ENCODE measurements at regions not wholly inside any gene's neighbourhood (a gene's known extent, or its start where the extent isn't known, plus 50 kb on each side); places are given as distances from the start of the nearest gene placed in this dataset.
"Not testable (repeated sequence)": the region's sequence is repeated elsewhere in the genome, so short reads cannot be mapped to it uniquely, and the experiment has no call there.

DNA sequence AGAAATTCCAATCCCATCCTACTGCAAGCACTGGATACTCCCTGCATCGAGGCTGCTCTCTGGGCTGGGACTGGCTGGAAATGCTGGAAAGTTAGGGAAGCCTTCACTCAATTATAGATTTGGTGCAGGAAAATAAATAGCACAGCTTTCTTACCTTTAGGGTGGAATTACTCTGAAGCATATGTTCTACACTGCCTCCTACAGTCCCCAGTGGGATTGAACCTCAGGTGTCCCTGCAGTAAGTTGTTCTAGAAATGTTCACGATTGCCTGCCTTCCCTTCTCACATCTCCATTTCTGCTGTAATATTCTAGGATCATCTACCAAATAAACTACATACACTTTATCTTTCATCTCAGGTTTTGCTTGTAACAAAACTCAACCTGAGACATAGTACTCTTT is 536.7 kb upstream of the LMCD1 start:
- 65 to 83% (median 81%) methylated on average over 2 of the region's 2 CpGs for WGBS, 3 donors
- no peak overlapping the region for H3K27ac ChIP-seq (ENCODE audit: low read depth, low read length)

DNA sequence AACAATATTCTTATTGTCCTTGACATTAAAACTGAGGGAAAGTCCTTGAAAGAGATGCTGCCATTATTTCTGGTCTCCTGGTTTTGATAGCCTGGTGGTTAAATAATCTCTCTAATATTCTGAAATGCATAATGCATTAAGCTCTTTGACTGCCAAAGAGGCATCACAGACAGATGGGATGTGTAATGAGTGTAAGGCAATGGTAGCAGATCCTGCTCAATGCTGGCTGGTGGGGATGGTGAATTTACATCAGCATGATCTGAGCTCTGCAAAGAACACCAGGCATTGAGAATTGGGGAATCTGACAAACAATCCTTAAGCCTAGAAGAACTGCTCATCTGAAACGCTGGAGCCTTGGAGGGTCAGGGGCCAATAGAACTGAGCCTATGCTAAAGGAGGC is 528.6 kb upstream of the LMCD1 start:
- 46 to 75% (median 53%) methylated on average over 1 of the region's 1 CpG for WGBS, 3 donors
- H3K27ac ChIP-seq (ENCODE audit: low read depth, low read length) = no peak overlapping the region

DNA sequence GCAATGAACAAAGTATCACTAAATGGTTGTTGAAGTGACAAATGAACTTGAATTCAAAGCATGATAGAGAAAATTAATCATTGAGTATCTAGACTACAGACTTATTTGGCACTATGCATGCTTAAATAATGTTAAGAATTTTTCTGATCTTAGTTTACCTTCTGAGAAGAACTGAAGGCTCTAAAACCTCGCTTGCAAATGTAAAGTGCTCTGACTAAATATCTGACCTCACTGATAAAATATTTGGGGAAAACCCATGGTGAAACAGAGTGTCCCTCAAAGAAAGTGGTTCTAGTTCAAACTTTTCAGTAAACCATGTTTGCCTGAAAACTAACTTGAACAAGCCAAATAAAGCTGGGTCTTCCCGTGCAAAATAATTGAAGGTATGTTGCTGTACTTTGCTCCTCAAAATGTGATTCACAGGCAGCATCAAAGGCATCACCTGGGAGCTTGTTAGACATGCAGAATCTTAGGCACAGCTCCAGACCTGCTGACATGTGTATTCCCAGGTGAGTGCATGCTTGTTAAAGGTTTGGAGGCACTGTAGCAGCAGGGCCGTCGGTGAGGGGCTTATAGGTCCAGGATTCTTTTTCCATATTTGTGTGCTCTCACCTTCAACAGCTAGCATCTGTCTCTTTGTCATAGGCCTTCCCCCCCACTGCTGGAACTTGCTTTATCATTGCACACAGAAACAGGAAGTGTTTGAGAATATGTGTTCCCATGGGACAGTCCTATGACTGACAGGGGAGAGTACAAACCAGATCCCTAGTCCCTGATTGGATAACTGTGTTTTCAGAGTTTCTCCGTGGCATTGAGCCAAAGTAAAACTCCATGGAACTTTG is 524.2 kb upstream of the LMCD1 start:
- WGBS, 3 donors = 53 to 67% (median 56%) methylated on average over 5 of the region's 5 CpGs
- H3K27ac ChIP-seq (ENCODE audit: low read depth, low read length) = no peak overlapping the region

DNA sequence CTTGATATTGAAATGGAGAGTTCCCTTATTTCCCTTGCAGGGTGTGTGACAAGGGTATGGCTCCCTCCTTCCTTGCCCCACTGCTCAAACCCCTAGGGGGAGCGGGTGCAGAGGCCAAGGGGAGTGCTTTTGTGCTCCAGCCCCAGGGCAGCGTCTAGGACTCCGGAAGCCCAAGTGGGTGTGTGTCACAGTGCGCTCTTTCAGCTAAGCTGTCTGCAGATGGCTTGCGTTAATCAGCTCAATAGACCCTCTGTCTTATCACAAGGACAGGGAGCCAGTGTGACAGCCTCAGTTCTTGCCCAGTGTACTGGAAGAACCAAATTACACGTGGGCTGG is 523.6 kb upstream of the LMCD1 start:
- WGBS, 3 donors = 55 to 75% (median 71%) methylated on average over 6 of the region's 6 CpGs
- no peak overlapping the region for H3K27ac ChIP-seq (ENCODE audit: low read depth, low read length)

DNA sequence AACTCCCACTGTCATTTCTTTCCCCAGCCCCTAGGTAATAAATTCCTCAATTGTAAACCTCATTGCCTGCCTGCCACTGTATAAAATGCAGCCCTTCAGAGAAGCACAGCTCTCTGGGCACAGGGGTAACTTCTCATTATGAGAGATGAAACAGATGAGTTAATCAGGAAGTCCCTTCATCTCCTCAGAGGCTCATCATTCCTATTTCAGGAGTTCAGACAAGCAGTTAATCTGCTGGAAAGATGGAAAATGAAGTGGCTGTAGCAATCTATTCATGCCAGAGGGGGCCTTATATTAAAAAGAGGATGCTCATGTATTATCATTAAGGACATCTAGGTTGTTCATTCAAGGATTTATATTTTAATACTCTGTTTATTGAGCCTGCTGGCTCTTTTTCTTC is 519.5 kb upstream of the LMCD1 start:
- H3K27ac ChIP-seq (ENCODE audit: low read depth, low read length) = no peak overlapping the region

DNA sequence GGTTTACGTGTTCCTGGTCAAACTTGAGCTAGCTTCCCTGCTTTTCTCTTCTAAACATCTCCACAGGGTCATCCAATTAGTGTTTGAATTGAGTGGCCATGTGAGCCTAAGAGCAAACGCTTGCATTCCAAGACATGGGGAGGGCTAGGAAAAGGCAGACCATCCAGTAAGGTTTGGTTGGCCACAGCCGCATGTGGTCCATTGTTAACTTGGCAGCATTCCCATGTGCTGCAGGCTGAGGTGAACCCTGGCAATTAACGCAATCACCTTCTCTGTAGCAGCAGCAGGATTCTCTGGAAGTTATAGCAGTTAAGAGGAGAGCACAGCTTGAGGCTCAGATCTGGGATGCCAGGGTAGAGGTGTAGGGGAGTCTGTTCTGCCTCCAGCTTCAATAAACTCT is 502.2 kb upstream of the LMCD1 start:
- WGBS, 3 donors = 30 to 67% (median 51%) methylated on average over 4 of the region's 4 CpGs
- no peak overlapping the region for H3K27ac ChIP-seq (ENCODE audit: low read depth, low read length)

DNA sequence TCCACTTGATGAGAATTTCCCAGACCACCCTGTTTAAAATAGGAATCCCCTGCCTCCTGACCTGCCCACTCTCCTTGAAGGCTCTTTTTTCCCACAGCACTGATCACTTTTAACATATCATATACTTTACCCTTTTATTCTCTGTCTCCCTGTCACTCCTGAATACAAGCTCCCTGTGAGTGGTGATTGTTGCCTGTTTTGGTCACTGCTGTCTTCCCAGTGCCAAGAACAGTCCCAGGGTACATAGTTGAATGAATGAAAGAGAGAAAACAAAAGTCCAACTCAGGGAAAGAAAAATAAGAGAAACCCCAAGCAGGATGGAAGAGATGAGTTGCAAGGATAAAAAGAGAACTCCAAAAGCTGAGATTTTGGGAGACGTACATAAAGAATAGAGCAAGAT is 500.3 kb upstream of the LMCD1 start:
- H3K27ac ChIP-seq (ENCODE audit: low read depth, low read length) = no peak overlapping the region
- 32 to 88% (median 41%) methylated on average over 1 of the region's 1 CpG for WGBS, 3 donors

DNA sequence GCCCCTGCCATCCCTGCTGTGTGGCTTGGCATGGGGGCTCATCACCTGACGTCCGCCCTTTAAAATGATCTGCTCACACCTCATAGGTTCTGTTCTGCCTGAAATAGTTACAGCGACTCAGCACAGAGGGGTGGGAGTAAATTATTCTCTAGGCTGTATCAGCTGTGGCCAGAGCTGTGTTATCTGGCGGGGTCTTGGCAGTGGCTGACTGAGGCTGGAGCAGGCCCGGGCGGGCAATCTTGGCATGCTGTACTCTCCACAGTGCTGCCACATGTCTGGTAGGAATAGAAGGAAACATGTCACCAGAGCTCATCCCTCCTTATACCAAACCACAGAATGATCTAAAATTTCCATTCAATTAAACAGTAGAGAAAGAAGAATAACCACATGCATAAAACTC is 499.9 kb upstream of the LMCD1 start:
- H3K27ac ChIP-seq (ENCODE audit: low read depth, low read length) = no peak overlapping the region
- WGBS, 3 donors = 64 to 73% (median 71%) methylated on average over 6 of the region's 6 CpGs

DNA sequence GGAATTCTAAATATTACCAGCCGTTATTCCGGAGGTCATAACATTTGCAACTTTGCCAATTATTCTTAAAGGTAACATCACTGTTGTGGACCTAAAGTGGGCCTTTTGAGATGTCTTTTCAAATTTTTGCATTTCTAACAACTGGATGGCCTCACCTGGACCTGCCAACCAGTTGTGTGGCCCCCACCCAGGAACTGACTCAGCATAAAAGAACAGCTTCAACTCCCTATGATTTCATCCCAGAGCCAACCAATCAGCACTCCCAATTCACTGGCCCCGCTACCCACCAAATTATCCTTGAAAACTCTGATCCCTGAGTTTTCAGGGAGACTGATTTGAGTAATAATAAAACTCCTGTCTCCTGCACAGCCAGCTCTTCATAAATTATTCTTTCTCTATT is 489.7 kb upstream of the LMCD1 start:
- WGBS, 3 donors = 82 to 93% (median 93%) methylated on average over 3 of the region's 3 CpGs
- H3K27ac ChIP-seq (ENCODE audit: low read depth, low read length) = no peak overlapping the region

DNA sequence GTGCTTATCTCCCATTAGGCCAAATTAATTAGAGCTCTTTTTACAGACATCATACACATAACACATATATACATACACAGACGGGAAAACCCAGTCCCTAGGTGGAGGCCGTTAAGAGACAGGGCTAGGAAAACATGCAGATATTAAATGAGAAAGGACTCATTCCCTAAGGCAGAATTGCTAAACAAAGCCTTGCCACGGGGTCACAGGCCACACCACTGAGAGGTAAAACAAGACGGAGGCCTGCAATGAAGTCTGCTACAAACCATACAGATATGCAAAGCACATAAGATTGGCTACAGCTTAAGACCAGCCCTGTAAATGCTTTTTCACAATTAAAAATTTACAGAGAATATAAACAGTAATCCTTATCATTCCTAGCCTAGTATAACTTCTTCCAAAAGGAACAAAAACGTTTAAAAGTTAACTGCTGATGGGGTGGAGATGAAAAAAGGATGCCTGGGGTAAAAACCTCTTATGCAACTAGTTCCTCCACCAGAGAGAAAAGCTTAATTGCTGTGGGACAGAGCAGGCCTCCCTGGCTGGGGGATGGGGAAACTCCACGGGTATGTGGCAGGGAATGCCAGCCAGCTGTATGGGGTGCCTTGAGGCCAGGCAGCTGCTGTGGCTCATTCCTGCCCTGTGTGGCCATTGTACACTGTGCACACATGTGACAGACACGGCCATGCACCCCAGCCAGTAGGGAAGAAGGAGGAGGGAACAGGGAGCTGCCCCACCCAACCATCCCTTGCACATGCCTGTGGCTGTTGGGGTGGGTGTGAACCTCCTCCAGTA is 481.4 kb upstream of the LMCD1 start:
- 58 to 67% (median 65%) methylated on average over 7 of the region's 7 CpGs for WGBS, 3 donors
- no peak overlapping the region for H3K27ac ChIP-seq (ENCODE audit: low read depth, low read length)

DNA sequence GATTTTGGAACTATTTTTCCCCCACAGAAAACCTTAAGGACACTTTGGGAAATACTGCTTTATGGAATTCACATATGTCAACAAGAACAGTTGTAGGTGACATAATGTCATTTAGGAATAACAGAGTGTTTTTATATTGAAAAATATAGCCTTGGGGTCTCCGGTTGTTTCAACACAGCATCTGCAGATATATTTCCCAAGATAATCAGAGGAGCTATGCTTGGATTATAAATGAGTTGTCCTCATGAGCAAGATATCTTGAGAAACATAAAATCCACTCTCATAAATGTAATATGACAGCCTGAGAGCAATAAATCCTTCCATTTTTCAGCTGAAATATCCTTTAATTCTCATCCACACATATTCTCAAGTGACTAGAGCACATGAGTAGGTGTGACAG is 473.7 kb upstream of the LMCD1 start:
- WGBS, 3 donors = 30 to 78% (median 74%) methylated on average over 1 of the region's 1 CpG
- no peak overlapping the region for H3K27ac ChIP-seq (ENCODE audit: low read depth, low read length)

DNA sequence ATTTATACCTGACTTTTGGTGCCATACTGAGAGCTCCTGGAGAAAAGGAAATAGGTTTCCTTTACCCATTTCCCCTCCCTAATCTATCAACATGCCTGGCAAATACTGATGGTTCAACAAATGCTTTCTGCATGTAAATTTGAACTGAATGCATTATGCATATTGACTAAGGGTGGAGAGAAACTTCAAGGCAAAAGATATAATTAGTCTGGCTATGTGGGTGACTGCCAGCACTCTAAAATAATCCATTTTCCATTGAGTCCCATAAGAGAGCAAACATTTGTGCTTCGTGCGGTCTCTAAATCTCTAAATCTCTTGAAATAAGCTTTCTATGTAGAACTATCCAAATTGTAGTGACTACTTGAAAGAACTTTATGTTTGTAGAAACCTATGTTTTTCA is 451.3 kb upstream of the LMCD1 start:
- WGBS, 3 donors = 74 to 90% (median 77%) methylated on average over 2 of the region's 2 CpGs
- H3K27ac ChIP-seq (ENCODE audit: low read depth, low read length) = no peak overlapping the region

DNA sequence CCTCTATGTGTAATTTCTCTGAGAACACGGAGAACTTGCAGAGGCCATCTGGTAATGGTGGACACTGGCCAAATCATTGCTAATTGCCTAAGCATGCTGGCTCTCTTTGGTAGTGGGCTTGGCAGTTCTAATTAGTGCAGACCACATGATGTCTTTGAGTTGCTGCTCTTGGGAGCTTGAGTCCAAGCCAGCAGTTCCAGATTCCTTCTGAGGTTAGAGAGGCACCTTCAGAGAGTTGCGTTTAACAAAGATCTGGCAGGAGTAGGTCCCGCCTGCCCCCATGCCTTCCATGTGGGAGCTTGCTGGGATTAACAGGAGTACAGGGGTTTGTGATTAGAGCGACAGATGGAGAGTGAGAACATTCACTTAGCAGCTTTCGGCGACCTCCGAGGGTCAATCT is 449.0 kb upstream of the LMCD1 start:
- no peak overlapping the region for H3K27ac ChIP-seq (ENCODE audit: low read depth, low read length)
- WGBS, 3 donors = 56 to 66% (median 65%) methylated on average over 7 of the region's 7 CpGs

DNA sequence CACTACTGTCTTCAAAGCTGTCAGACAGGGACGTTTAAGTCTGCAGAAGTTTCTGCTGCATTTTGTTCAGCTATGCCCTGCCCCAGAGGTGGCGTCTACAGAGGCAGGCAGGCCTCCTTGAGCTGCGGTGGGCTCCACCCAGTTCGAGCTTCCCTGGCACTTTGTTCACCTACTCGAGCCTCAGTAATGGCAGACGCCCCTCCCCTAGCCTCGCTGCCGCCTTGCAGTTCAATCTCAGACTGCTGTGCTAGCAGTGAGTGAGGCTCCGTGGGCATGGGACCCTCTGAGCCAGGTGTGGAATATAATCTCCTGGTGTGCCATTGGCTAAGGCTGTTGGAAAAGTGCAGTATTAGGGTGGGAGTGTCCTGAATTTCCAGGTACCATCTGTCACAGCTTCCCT is 433.5 kb upstream of the LMCD1 start:
- 83 to 87% (median 86%) methylated on average over 9 of the region's 9 CpGs for WGBS, 3 donors
- not testable (repeated sequence) for H3K27ac ChIP-seq (ENCODE audit: low read depth, low read length)

DNA sequence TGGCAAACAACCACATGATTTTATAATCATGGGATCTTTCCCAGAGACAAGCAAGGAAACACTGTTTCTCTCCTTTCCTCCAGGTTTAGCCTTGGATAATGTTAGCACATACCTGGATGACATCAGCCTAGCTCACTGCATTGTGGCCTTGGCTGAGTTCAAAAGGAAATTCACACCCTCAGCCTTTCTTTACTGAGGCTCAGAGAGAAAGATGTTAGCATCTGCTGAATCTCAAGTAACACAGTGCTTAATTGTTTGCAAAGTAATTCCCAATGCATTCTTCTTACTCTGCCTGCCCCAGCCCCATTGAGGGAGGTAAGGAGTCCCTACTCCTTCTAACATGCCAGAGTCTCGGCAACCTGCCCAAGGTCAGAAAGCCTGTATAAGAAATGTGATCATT is 432.2 kb upstream of the LMCD1 start:
- 22 to 65% (median 53%) methylated on average over 1 of the region's 1 CpG for WGBS, 3 donors
- no peak overlapping the region for H3K27ac ChIP-seq (ENCODE audit: low read depth, low read length)

DNA sequence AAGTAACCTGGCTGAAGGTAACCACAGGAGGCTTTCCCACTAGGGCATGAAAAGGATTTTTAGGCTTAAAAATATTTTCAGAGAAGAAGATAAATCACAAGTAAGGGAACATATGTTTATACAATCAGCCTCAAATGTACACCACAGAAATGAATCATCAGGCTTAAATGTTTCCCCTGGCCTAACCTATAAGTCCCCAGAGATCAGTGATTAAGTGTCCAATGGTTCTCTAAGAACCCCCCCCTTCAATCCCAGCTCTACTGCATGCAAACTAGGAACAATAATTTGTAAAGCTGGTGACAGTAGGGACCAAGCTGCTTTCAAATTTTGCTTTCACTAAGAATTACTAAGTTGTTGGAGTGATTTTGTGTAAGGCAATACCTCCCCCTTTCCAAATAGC is 431.6 kb upstream of the LMCD1 start:
- H3K27ac ChIP-seq (ENCODE audit: low read depth, low read length) = no peak overlapping the region

DNA sequence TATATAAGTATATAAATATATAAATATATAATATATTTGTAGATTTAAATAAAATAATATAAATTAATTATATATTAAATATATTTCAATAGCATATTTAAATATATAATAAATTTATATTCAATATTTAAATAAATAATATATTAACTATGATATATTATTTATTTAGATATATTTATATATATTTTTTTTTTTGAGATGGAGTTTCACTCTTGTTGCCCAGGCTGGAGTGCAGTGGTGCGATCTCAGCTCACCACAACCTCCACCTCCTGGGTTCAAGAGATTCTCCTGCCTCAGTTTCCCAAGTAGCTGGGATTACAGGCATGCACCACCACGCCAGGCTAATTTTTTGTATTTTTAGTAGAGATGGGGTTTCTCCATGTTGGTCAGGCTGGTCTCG is 426.9 kb upstream of the LMCD1 start:
- not testable (repeated sequence) for H3K27ac ChIP-seq (ENCODE audit: low read depth, low read length)
- 89 to 100% (median 93%) methylated on average over 3 of the region's 3 CpGs for WGBS, 3 donors

DNA sequence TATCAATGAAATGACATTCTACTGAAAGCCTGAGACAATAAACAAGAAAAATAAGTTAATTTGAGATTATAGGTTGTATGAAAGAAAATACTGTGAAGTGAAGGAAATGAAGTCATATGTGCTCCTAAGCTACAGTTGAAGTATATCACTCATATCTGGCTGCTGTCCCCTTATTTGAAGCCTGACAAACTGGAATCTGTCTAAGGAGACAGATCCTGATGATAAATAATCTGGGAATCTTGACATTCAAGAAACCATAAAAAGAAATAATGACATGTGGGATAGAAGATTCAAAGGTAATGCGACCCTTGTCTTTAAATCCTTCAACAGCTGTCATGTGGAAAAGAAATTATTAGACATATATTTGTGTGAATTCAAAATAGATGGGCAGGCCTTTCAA is 424.5 kb upstream of the LMCD1 start:
- WGBS, 3 donors = 80 to 93% (median 89%) methylated on average over 1 of the region's 1 CpG
- no peak overlapping the region for H3K27ac ChIP-seq (ENCODE audit: low read depth, low read length)

DNA sequence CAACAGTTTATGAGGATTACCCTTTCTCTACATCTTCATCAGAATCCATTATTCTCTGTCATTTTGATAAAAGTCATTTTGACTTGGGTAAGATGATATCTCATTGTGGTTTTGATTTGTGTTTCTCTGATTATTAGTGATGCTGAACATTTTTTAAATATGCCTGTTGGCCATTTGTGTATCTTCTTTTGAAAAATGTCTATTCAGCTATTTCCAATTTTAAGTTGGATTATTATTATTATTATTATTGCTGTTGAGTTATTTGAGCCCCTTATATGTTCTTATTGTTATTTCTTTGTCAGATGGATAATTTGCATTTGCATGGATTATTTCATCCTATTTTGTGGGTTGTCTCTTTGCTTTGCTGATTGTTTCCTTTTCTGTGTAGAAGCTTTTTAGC is 421.2 kb upstream of the LMCD1 start:
- H3K27ac ChIP-seq (ENCODE audit: low read depth, low read length) = no peak overlapping the region

DNA sequence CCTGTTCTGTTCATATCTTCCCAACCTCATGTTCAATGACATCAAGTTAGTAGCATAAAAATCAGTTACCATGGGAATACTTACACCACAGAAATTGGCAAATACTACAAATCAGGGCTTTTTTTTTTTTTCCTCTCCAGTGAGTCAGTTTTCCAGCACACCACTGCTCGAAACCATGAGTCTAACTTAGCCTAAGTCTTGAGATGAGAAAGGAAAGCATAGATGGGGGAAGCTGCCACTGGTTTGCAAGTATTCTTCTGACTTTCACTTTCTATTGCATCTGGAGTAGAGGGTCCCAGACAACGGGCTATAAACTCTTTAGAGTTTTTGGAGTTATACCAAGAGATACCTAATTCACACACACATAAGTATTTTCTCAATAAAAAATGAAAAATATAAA is 416.1 kb upstream of the LMCD1 start:
- WGBS, 3 donors = 77 to 80% (median 78%) methylated on average over 2 of the region's 2 CpGs
- H3K27ac ChIP-seq (ENCODE audit: low read depth, low read length) = no peak overlapping the region

Data from adipose tissue (tissue), 3 donors.